K562 (cell line): ENCODE measurements at regions not wholly inside any gene's neighbourhood (a gene's known extent, or its start where the extent isn't known, plus 50 kb on each side); places are given as distances from the start of the nearest gene placed in this dataset.

Source experiments
- MGA ChIP-seq: fragments of 450-650 bp; IDR thresholded peaks from 2 replicates; pipeline ENCODE4 v1.6.1; 2016; ENCODE audit warnings: mild to moderate bottlenecking, moderate library complexity
- RUNX1 ChIP-seq: sonication (generic); IDR thresholded peaks from 2 replicates; pipeline ENCODE4 v1.6.1; 2016; ENCODE audit warnings: antibody characterized with exemption, low read depth
- ZBTB40 ChIP-seq, 2 experiments: fragments of 450-650 bp in 1 of 2; sonication (generic) in 1 of 2; formaldehyde crosslinking in 1 of 2; IDR thresholded peaks; 2 replicates each; pipeline versions ENCODE4 v1.7.1 to v1.9.0; 2016 to 2022; ENCODE audit warnings: inconsistent platforms in 1 of 2, mild to moderate bottlenecking in 1 of 2, missing genetic modification reagents in 1 of 2

GRCh38 chr12:116360579-116361413 is 83.3 kb upstream of the MED13L start (continued):
- TF ChIP-seq ZBTB40 (IDR thresholded peaks at IDR 0.05) (0 out of 2 replicates have a peak, but pooled peaks have one; percentile 39), ZBTB40 (CRISPR knock-in tag; IDR thresholded peaks at IDR 0.05) (no peak), MGA (peak; percentile 37; the same call in 1 of the 2 replicates), RUNX1 (no peak)
